ENCODE measurements at regions not wholly inside any gene's neighbourhood (a gene's known extent, or its start where the extent isn't known, plus 50 kb on each side); places are given as distances from the start of the nearest gene placed in this dataset.
"Not testable (repeated sequence)": the region's sequence is repeated elsewhere in the genome, so short reads cannot be mapped to it uniquely, and the experiment has no call there.

- peak; percentile 87 for DNase-seq (ENCODE audit: low read depth, low spot score)
- TF ChIP-seq CTCF (IDR thresholded peaks at IDR 0.05; ENCODE audit: low read depth, low read length) = no peak
- in situ Hi-C loops (cut with HindIII; ENCODE audit: low sequenced_read_pairs) = no loop called here
- no peak overlapping the region for H3K4me3 ChIP-seq (ENCODE audit: low read depth, low read length)
Observed at GRCh38 chr5:33120671-33121070, 320.1 kb upstream of the TARS1 start.

GRCh38 chr5:33129309-33129708 is 311.5 kb upstream of the TARS1 start:
- in situ Hi-C loops (cut with HindIII; ENCODE audit: low sequenced_read_pairs) = no loop called here
- no peak for DNase-seq (ENCODE audit: low read depth, low spot score)
- no peak for TF ChIP-seq CTCF (IDR thresholded peaks at IDR 0.05; ENCODE audit: low read depth, low read length)
- no peak overlapping the region for H3K4me3 ChIP-seq (ENCODE audit: low read depth, low read length)

GRCh38 chr5:33136785-33137184 is 304.0 kb upstream of the TARS1 start:
- DNase-seq (ENCODE audit: low read depth, low spot score) = no peak
- no peak for TF ChIP-seq CTCF (IDR thresholded peaks at IDR 0.05; ENCODE audit: low read depth, low read length)
- no peak overlapping the region for H3K4me3 ChIP-seq (ENCODE audit: low read depth, low read length)
- in situ Hi-C loops (cut with HindIII; ENCODE audit: low sequenced_read_pairs) = no loop called here

GRCh38 chr5:33138145-33138544 is 302.6 kb upstream of the TARS1 start:
- in situ Hi-C loops (cut with HindIII; ENCODE audit: low sequenced_read_pairs); DNase-seq (ENCODE audit: low read depth, low spot score); H3K4me3 ChIP-seq (ENCODE audit: low read depth, low read length): not testable (repeated sequence)

GRCh38 chr5:33143405-33144123 is 297.2 kb upstream of the TARS1 start:
- in situ Hi-C loops (cut with HindIII; ENCODE audit: low sequenced_read_pairs) = no loop called here
- no peak for TF ChIP-seq CTCF (IDR thresholded peaks at IDR 0.05; ENCODE audit: low read depth, low read length)
- DNase-seq (ENCODE audit: low read depth, low spot score) = no peak
- no peak overlapping the region for H3K4me3 ChIP-seq (ENCODE audit: low read depth, low read length)

- no peak for TF ChIP-seq CTCF (IDR thresholded peaks at IDR 0.05; ENCODE audit: low read depth, low read length)
- in situ Hi-C loops (cut with HindIII; ENCODE audit: low sequenced_read_pairs) = no loop called here
- DNase-seq (ENCODE audit: low read depth, low spot score) = no peak
Observed at GRCh38 chr5:33146881-33147280, 293.9 kb upstream of the TARS1 start.

GRCh38 chr5:33148076-33148513 is 292.7 kb upstream of the TARS1 start:
- H3K4me3 ChIP-seq (ENCODE audit: low read depth, low read length) = no peak overlapping the region
- no peak for TF ChIP-seq CTCF (IDR thresholded peaks at IDR 0.05; ENCODE audit: low read depth, low read length)
- in situ Hi-C loops (cut with HindIII; ENCODE audit: low sequenced_read_pairs) = no loop called here
- DNase-seq (ENCODE audit: low read depth, low spot score) = peak; percentile 89

More at GRCh38 chr5:33146881-33147280, 293.9 kb upstream of the TARS1 start:
- no peak overlapping the region for H3K4me3 ChIP-seq (ENCODE audit: low read depth, low read length)
